Keratinocyte (primary cell): ENCODE measurements at regions not wholly inside any gene's neighbourhood (a gene's known extent, or its start where the extent isn't known, plus 50 kb on each side); places are given as distances from the start of the nearest gene placed in this dataset.

ENCODE experiments used
- DNase-seq: peaks from one replicate; pipeline ENCODE4 v3.0.0-alpha.2; 2011; ENCODE audit warnings: low read depth, missing footprints, low spot score
- FAIRE-seq: peaks from 2 replicates; lab custom pipeline; 2011; peaks lifted over from hg19 to GRCh38; lab: Jason Lieb, UNC
- H2AFZ ChIP-seq: 2 replicates; pipeline ENCODE4 v1.6.0; 2012; ENCODE audit warnings: low read length, control low read depth, inconsistent platforms; ENCODE audit not compliant: control insufficient read depth
- H3K27ac ChIP-seq: 2 replicates; pipeline ENCODE4 v1.5.1; 2011; ENCODE audit warnings: low read length; ENCODE audit not compliant: control insufficient read depth, insufficient read depth
- H3K27me3 ChIP-seq: 3 replicates; pipeline ENCODE4 v1.6.0; 2011; ENCODE audit warnings: low read length; ENCODE audit not compliant: control insufficient read depth, insufficient read depth; ENCODE audit errors: extremely low read depth
- H3K36me3 ChIP-seq, 2 experiments: 2 replicates in 1 of 2; 3 replicates in 1 of 2; pipeline ENCODE4 v1.5.1; 2011; ENCODE audit warnings: low read length in 2 of 2, mild to moderate bottlenecking in 1 of 2; ENCODE audit not compliant: control insufficient read depth in 2 of 2, insufficient read depth in 2 of 2; ENCODE audit errors: extremely low read depth in 1 of 2
- H3K4me1 ChIP-seq: 3 replicates; pipeline ENCODE4 v1.5.1; 2011; ENCODE audit warnings: low read length; ENCODE audit not compliant: control insufficient read depth, insufficient read depth; ENCODE audit errors: extremely low read depth
- H3K4me2 ChIP-seq: 3 replicates; pipeline ENCODE4 v1.6.0; 2011; ENCODE audit warnings: low read depth, low read length; ENCODE audit not compliant: control insufficient read depth, insufficient read depth; ENCODE audit errors: extremely low read depth
- H3K4me3 ChIP-seq, 3 experiments: fragments of 200-600 bp in 1 of 3; sonication (generic) in 1 of 3; 2 replicates in 2 of 3; 3 replicates in 1 of 3; pipeline ENCODE4 v1.5.1; 2011 to 2016; ENCODE audit warnings: low read length in 3 of 3, mild to moderate bottlenecking in 3 of 3, control low read depth in 2 of 3, inconsistent platforms in 1 of 3, low read depth in 1 of 3, mixed read lengths in 1 of 3, mixed run types in 1 of 3, moderate library complexity in 1 of 3; ENCODE audit not compliant: control insufficient read depth in 2 of 3, insufficient read depth in 2 of 3; ENCODE audit errors: extremely low read depth in 1 of 3
- H3K79me2 ChIP-seq: 2 replicates; pipeline ENCODE4 v1.6.0; 2012; ENCODE audit warnings: low read length; ENCODE audit not compliant: control insufficient read depth, insufficient read depth
- H3K9ac ChIP-seq: 3 replicates; pipeline ENCODE4 v1.6.0; 2011; ENCODE audit warnings: low read length; ENCODE audit not compliant: control insufficient read depth, insufficient read depth; ENCODE audit errors: extremely low read depth
- H3K9me1 ChIP-seq: 3 replicates; pipeline ENCODE4 v1.6.0; 2011; ENCODE audit warnings: low read length; ENCODE audit not compliant: control insufficient read depth, insufficient read depth; ENCODE audit errors: extremely low read depth
- H3K9me3 ChIP-seq: 2 replicates; pipeline ENCODE4 v1.5.1; 2012; ENCODE audit warnings: low read depth, low read length; ENCODE audit not compliant: control insufficient read depth
- H4K20me1 ChIP-seq: 3 replicates; pipeline ENCODE4 v1.6.0; 2011; ENCODE audit warnings: low read length; ENCODE audit not compliant: control insufficient read depth, insufficient read depth; ENCODE audit errors: extremely low read depth
- EZH2 ChIP-seq: IDR thresholded peaks from one replicate; pipeline ENCODE4 v1.6.1; 2012; ENCODE audit warnings: inconsistent platforms, mild to moderate bottlenecking, low read length, moderate library complexity
- dilution Hi-C: fragments of 300-500 bp; cut with MboI; formaldehyde crosslinking; loops from one replicate; pipeline ENCODE4 v1.7.0; 2020; ENCODE audit warnings: low sequenced_read_pairs; ENCODE audit not compliant: extremely low pct_ligation_motif_present
- TF ChIP-seq, protein P1 (sequence below), 3 experiments: IDR thresholded peaks in 1 of 3; conservative IDR thresholded peaks in 1 of 3; optimal IDR thresholded peaks in 1 of 3; 2 replicates in 2 of 3; 3 replicates in 1 of 3; pipeline versions ENCODE3 to v1.5.1; 2011; ENCODE audit warnings: low read length in 3 of 3, mild to moderate bottlenecking in 3 of 3, moderate library complexity in 2 of 3, control low read depth in 1 of 3, inconsistent platforms in 1 of 3; ENCODE audit not compliant: insufficient read depth in 2 of 3; ENCODE audit errors: extremely low read depth in 1 of 3

DNA sequence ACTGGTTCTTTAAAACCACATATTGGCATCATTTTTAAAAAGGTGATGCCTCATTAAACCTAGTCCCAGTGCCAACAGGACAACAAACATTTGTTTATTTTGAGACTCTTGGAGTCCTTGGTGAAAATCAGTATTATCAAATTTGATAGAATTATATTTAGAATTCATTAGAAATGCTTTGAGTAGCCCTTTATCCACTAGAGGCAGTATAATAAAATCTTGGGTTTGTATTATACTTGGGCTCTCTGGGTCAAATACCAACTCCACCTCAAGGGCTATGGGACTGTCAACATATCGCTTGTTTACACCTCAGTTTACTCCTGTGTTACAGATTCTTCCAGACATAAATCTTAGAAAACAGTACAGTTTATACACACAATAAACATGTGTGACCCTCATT lies 335.7 kb upstream of the FSTL5 start:
- Histone ChIP-seq H3K4me3 (no peak overlapping the region), H3K79me2 (no peaks in the 10 kb centered on the region), H2AFZ (no peak overlapping the region), H4K20me1 (no peaks in the 10 kb centered on the region), H3K27me3 (no peaks in the 10 kb centered on the region), H3K27ac (no peak overlapping the region), H3K9me1 (no peaks in the 10 kb centered on the region), H3K4me2 (no peak overlapping the region), H3K9me3 (no peaks in the 10 kb centered on the region), H3K4me1 (no peaks in the 10 kb centered on the region), H3K9ac (no peak overlapping the region), H3K36me3 (no peaks in the 10 kb centered on the region)
- no peak for TF ChIP-seq EZH2
- TF ChIP-seq, protein P1, sequence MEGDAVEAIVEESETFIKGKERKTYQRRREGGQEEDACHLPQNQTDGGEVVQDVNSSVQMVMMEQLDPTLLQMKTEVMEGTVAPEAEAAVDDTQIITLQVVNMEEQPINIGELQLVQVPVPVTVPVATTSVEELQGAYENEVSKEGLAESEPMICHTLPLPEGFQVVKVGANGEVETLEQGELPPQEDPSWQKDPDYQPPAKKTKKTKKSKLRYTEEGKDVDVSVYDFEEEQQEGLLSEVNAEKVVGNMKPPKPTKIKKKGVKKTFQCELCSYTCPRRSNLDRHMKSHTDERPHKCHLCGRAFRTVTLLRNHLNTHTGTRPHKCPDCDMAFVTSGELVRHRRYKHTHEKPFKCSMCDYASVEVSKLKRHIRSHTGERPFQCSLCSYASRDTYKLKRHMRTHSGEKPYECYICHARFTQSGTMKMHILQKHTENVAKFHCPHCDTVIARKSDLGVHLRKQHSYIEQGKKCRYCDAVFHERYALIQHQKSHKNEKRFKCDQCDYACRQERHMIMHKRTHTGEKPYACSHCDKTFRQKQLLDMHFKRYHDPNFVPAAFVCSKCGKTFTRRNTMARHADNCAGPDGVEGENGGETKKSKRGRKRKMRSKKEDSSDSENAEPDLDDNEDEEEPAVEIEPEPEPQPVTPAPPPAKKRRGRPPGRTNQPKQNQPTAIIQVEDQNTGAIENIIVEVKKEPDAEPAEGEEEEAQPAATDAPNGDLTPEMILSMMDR (optimal IDR thresholded peaks at IDR 0.05 in 1 of 3, IDR thresholded peaks at IDR 0.05 in 1 of 3, conservative IDR thresholded peaks at IDR 0.05 in 1 of 3; ENCODE audit: extremely low read depth in 1 of 3, insufficient read depth in 2 of 3, low read length in 3 of 3): peak in 1 of 3 experiments; percentile 31
- DNase-seq (no peak), FAIRE-seq (no peak)
- dilution Hi-C loops: no loop called here

DNA sequence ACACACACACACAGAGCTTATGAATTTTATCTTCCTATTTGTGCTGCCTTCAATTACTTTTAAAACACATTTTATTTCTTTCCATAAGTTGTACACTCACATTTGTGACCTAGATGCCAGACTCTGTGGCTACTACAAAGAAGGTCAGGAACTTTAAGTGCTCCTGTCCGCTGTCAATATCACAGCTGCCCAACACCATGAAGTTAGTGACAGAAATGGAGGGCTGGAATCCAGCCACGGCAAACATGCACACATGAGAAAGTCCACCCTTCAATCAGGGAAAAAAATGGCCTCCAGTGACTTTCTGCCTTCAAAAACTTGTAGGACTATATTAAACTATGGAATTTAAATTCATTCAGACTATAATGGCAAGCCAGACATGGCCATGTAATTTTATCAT lies 334.4 kb upstream of the FSTL5 start:
- no peak overlapping the region for H3K27ac ChIP-seq
- no peaks in the 10 kb centered on the region for H3K79me2 ChIP-seq
- H3K9me3 ChIP-seq: no peaks in the 10 kb centered on the region
- H3K4me3 ChIP-seq: no peak overlapping the region
- no peaks in the 10 kb centered on the region for H4K20me1 ChIP-seq
- FAIRE-seq: no peak
- no peaks in the 10 kb centered on the region for H3K27me3 ChIP-seq
- H2AFZ ChIP-seq: no peak overlapping the region
- TF ChIP-seq, protein P1 (optimal IDR thresholded peaks at IDR 0.05 in 1 of 3, IDR thresholded peaks at IDR 0.05 in 1 of 3, conservative IDR thresholded peaks at IDR 0.05 in 1 of 3; ENCODE audit: extremely low read depth in 1 of 3, insufficient read depth in 2 of 3, low read length in 3 of 3): no peak
- no peak for TF ChIP-seq EZH2
- dilution Hi-C loops: no loop called here
- no peaks in the 10 kb centered on the region for H3K4me1 ChIP-seq
- H3K36me3 ChIP-seq: no peaks in the 10 kb centered on the region
- H3K9ac ChIP-seq: no peak overlapping the region
- DNase-seq: no peak
- H3K9me1 ChIP-seq: no peaks in the 10 kb centered on the region
- no peak overlapping the region for H3K4me2 ChIP-seq
